HG02981 (cell line): ENCODE measurements at regions not wholly inside any gene's neighbourhood (a gene's known extent, or its start where the extent isn't known, plus 50 kb on each side); places are given as distances from the start of the nearest gene placed in this dataset.

ENCODE experiments used
- ATAC-seq: cut with Tn5 transposase; IDR thresholded peaks from one replicate; pipeline ENCODE4 v1.9.1; 2021; ENCODE audit warnings: mild to moderate bottlenecking, moderate library complexity; ENCODE audit not compliant: unreplicated experiment

GRCh38 chr5:98993512-98993911 is 64.7 kb upstream of the CHD1 start:
- no peak for ATAC-seq

GRCh38 chr5:98992552-98992951 is 63.7 kb upstream of the CHD1 start:
- no peak for ATAC-seq

GRCh38 chr5:98989727-98990126 is 60.9 kb upstream of the CHD1 start:
- ATAC-seq = no peak

GRCh38 chr5:98986587-98986986 is 57.8 kb upstream of the CHD1 start:
- no peak for ATAC-seq

- ATAC-seq = no peak
Measured at GRCh38 chr5:98982880-98983279, 54.1 kb upstream of the CHD1 start.
